Chondrocyte (in vitro differentiated cells): ENCODE measurements at regions not wholly inside any gene's neighbourhood (a gene's known extent, or its start where the extent isn't known, plus 50 kb on each side); places are given as distances from the start of the nearest gene placed in this dataset.

Experiments used
- DNase-seq: peaks from one replicate; pipeline ENCODE4 v3.0.0; 2021; ENCODE audit warnings: mixed read lengths, low spot score
- H3K27ac Mint-ChIP-seq: one replicate; pipeline ENCODE4 v1.8.0; 2021; ENCODE audit warnings: mild to moderate bottlenecking, moderate library complexity, mixed read lengths; ENCODE audit not compliant: unreplicated experiment
- H3K27me3 Mint-ChIP-seq: 2 replicates; pipeline ENCODE4 v1.8.0; 2021; ENCODE audit warnings: low read depth, mixed read lengths
- H3K36me3 Mint-ChIP-seq: 2 replicates; pipeline ENCODE4 v1.8.0; 2021; ENCODE audit warnings: low read depth, mixed read lengths
- H3K4me1 Mint-ChIP-seq: 2 replicates; pipeline ENCODE4 v1.8.0; 2021; ENCODE audit warnings: low read depth, mild to moderate bottlenecking, mixed read lengths
- H3K4me3 Mint-ChIP-seq: one replicate; pipeline ENCODE4 v1.8.0; 2021; ENCODE audit warnings: mild to moderate bottlenecking, moderate library complexity, mixed read lengths; ENCODE audit not compliant: unreplicated experiment
- H3K9me3 Mint-ChIP-seq: 2 replicates; pipeline ENCODE4 v1.8.0; 2021; ENCODE audit warnings: low read depth, mixed read lengths
- TF ChIP-seq, protein P1 (sequence below): fragments of 200-600 bp; sonication (generic); IDR thresholded peaks from 2 replicates; pipeline ENCODE4 v1.5.0; 2021; ENCODE audit warnings: antibody characterized with exemption, mild to moderate bottlenecking, moderate library complexity

DNA sequence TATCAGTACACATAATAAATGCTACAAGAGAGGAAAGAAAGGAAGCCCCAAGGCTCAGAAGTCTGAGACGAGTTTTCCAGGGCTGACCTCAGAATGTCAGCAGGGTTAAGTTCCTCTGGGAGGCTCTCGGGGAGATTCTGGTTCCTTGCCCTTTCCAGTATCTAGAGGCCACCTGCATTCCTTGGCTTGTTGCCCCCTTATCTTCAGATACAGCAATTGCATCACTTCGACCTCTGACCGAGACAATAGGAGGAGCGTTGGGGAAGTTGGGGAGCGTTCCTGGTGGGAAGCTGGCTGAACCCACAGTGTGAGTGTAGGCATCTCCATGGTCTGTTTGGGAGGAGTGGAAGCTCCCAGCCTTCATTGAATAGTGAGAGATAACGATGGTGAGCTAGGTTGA lies 72.0 kb upstream of the MTPN start:
- Mint-ChIP-seq H3K4me1 (no peaks in the 10 kb centered on the region), H3K9me3 (peaks cover 13% of the 10 kb centered on the region), H3K27me3 (peaks cover 6% of the 10 kb centered on the region), H3K36me3 (peaks cover 3% of the 10 kb centered on the region), H3K4me3 (no peak overlapping the region), H3K27ac (no peak overlapping the region)
- TF ChIP-seq, protein P1, sequence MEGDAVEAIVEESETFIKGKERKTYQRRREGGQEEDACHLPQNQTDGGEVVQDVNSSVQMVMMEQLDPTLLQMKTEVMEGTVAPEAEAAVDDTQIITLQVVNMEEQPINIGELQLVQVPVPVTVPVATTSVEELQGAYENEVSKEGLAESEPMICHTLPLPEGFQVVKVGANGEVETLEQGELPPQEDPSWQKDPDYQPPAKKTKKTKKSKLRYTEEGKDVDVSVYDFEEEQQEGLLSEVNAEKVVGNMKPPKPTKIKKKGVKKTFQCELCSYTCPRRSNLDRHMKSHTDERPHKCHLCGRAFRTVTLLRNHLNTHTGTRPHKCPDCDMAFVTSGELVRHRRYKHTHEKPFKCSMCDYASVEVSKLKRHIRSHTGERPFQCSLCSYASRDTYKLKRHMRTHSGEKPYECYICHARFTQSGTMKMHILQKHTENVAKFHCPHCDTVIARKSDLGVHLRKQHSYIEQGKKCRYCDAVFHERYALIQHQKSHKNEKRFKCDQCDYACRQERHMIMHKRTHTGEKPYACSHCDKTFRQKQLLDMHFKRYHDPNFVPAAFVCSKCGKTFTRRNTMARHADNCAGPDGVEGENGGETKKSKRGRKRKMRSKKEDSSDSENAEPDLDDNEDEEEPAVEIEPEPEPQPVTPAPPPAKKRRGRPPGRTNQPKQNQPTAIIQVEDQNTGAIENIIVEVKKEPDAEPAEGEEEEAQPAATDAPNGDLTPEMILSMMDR, result no peak
- no peak for DNase-seq

DNA sequence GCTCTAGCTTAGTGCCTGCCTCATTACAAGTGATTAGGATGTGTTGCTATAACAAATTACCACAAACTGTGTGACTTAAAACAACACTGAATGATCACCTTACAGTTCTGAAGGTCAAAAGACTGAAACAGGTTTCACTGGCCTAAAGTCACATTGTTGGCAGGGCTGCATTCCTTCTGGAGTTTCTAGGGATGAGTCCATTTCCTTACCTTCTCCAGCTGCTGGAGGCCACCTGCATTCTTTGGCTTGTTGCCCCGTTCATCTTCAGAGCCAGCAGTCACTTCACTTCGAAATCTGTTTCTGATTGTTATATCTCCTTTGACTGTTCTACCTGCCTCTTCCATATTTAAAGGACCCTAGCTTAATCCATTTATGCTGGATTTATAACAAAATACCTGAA lies 69.4 kb upstream of the MTPN start:
- Mint-ChIP-seq H3K4me3 (no peak overlapping the region), H3K4me1 (no peaks in the 10 kb centered on the region), H3K27me3 (peaks cover 7% of the 10 kb centered on the region), H3K36me3 (peaks cover 3% of the 10 kb centered on the region), H3K9me3 (peaks cover 13% of the 10 kb centered on the region), H3K27ac (no peak overlapping the region)
- TF ChIP-seq, protein P1, result no peak
- no peak for DNase-seq

DNA sequence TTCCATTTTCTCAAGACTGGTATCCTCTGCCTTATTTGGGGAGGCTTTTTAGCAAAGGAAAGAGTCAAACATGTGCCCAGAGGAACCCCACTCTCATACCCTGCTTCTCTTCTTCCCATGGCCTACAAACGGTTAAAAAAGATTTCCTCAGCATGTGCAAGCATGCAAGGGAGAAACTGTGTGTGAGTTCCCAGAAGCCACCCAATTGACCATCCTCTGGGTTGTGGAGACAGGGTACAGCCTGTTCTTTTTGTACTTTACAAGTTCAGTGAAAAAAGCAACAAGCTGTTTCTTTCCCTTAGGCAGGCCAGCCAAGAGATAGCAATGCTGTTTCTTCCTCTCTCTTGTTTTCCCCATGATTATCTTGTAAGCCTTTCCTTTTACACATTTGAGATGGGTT lies 68.8 kb upstream of the MTPN start:
- Mint-ChIP-seq H3K27me3 (peaks cover 7% of the 10 kb centered on the region), H3K9me3 (peaks cover 13% of the 10 kb centered on the region), H3K27ac (no peak overlapping the region), H3K36me3 (peaks cover 3% of the 10 kb centered on the region), H3K4me3 (no peak overlapping the region), H3K4me1 (no peaks in the 10 kb centered on the region)
- TF ChIP-seq, protein P1, result no peak
- DNase-seq, result no peak

- H3K4me3 Mint-ChIP-seq, result no peak overlapping the region
- H3K27me3 Mint-ChIP-seq, result peaks cover 7% of the 10 kb centered on the region
- TF ChIP-seq, protein P1, result no peak
- H3K27ac Mint-ChIP-seq, result no peak overlapping the region
- H3K4me1 Mint-ChIP-seq, result no peaks in the 10 kb centered on the region
- H3K36me3 Mint-ChIP-seq, result peaks cover 3% of the 10 kb centered on the region
- no peak for DNase-seq
- H3K9me3 Mint-ChIP-seq, result peaks cover 13% of the 10 kb centered on the region
Measured at GRCh38 chr7:136045181-136045580, 68.0 kb upstream of the MTPN start.

DNA sequence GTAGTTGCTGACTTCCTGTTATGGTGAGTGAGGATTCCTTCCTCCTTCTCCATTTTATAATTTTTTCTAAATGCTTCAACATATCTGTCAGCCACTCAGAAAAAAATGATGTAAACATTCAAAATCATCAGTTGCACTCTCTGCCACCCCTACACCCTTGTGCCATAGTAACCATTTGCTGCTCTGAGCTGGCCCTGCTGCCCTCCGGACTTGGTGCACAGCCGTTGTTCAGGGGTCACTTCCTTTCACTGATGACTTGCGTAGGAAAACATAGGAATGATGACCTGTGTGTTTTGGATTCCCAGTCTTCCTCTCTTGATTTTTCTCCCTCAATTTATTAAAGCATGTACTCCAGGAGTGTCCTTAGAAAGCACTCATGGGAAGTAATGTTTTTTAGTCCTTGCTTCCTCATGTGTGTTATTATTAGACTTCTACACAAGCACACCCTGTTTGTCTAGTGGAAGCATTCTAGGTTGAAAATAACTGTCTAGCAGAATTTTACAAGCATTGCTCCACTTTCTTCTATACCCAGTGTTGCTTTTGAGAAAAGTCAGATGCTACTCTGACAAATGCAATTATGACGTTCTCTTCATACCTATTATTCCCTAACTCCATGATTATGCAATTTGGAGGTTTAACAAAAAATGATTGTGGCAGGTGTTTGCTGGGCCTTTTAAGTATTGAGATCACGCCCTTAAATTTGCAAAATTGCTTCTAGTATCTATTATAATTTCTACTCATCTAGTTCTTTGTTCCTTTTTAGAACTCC lies 62.6 kb upstream of the MTPN start:
- H3K27ac Mint-ChIP-seq, result no peak overlapping the region
- H3K36me3 Mint-ChIP-seq, result no peaks in the 10 kb centered on the region
- peaks cover 1% of the 10 kb centered on the region for H3K27me3 Mint-ChIP-seq
- no peak for DNase-seq
- TF ChIP-seq, protein P1, result no peak
- peaks cover 3% of the 10 kb centered on the region for H3K4me1 Mint-ChIP-seq
- no peak overlapping the region for H3K4me3 Mint-ChIP-seq
- H3K9me3 Mint-ChIP-seq, result no peaks in the 10 kb centered on the region
